Calu3 (cell line): ENCODE measurements at regions not wholly inside any gene's neighbourhood (a gene's known extent, or its start where the extent isn't known, plus 50 kb on each side); places are given as distances from the start of the nearest gene placed in this dataset.

Experiments used
- BruUV-seq: library from RNA; stranded (reverse); fragments of 400-500 nt; replicated peaks from 2 replicates; lab custom pipeline; 2021; lab: Mats Ljungman, UMichigan
- CTCF ChIA-PET: fragments of 300-600 bp; sonication (Branson Sonifier 250); formaldehyde crosslinking; loops from one replicate; lab custom pipeline; 2022; ENCODE audit warnings: antibody characterized with exemption; lab: Charles Lee
- DNase-seq: peaks from one replicate; pipeline ENCODE4 v3.0.0; 2022
- H3K27ac Mint-ChIP-seq: one replicate; pipeline ENCODE4 v1.8.0; 2022; ENCODE audit warnings: mixed read lengths; ENCODE audit not compliant: unreplicated experiment
- H3K27me3 Mint-ChIP-seq: one replicate; pipeline ENCODE4 v1.8.0; 2022; ENCODE audit warnings: mixed read lengths; ENCODE audit not compliant: unreplicated experiment
- H3K36me3 Mint-ChIP-seq: one replicate; pipeline ENCODE4 v1.8.0; 2022; ENCODE audit warnings: mild to moderate bottlenecking, moderate library complexity, mixed read lengths; ENCODE audit not compliant: insufficient read depth, unreplicated experiment
- H3K4me1 Mint-ChIP-seq: one replicate; pipeline ENCODE4 v1.8.0; 2022; ENCODE audit warnings: mild to moderate bottlenecking, low read depth, mixed read lengths; ENCODE audit not compliant: unreplicated experiment
- H3K4me3 Mint-ChIP-seq: one replicate; pipeline ENCODE4 v1.8.0; 2022; ENCODE audit warnings: mild to moderate bottlenecking, low read depth, moderate library complexity, mixed read lengths; ENCODE audit not compliant: unreplicated experiment
- H3K9me3 Mint-ChIP-seq: one replicate; pipeline ENCODE4 v1.8.0; 2022; ENCODE audit warnings: low read depth, mixed read lengths; ENCODE audit not compliant: unreplicated experiment
- intact Hi-C: fragments of 100-400 bp; cut with micrococcal nuclease; formaldehyde crosslinking; loops from one replicate; pipeline ENCODE4 v1.10.0; 2022; ENCODE audit not compliant: unreplicated experiment
- TF ChIP-seq, protein P1 (sequence below): fragments of 200-600 bp; IDR thresholded peaks from one replicate; pipeline ENCODE4 v1.8.0; 2022; ENCODE audit warnings: antibody characterized with exemption; ENCODE audit not compliant: unreplicated experiment

DNA sequence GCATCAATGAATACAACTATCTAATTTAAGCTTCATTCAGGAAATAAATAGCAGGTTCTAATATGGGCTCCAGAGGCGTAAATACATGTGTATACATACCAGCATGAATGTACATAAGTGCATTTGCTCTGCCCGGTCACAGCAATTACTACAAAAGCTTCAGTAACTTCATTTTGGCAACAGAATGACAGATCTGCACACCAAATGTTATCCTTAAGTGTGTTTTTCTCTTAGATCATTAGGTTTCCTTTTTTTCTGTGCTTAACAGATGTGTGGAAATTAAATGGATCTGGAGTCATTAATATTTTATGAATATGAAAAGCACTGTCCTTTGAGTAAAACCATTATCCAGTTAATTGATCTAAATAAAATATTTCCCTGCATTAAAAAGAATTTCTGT, 159.0 kb upstream of the MEOX2 start:
- no TSS peak for BruUV-seq
- no peak for DNase-seq
- no peak overlapping the region for H3K27ac Mint-ChIP-seq
- no peaks in the 10 kb centered on the region for H3K4me1 Mint-ChIP-seq
- H3K27me3 Mint-ChIP-seq, result no peaks in the 10 kb centered on the region
- no peak overlapping the region for H3K4me3 Mint-ChIP-seq
- TF ChIP-seq, protein P1, sequence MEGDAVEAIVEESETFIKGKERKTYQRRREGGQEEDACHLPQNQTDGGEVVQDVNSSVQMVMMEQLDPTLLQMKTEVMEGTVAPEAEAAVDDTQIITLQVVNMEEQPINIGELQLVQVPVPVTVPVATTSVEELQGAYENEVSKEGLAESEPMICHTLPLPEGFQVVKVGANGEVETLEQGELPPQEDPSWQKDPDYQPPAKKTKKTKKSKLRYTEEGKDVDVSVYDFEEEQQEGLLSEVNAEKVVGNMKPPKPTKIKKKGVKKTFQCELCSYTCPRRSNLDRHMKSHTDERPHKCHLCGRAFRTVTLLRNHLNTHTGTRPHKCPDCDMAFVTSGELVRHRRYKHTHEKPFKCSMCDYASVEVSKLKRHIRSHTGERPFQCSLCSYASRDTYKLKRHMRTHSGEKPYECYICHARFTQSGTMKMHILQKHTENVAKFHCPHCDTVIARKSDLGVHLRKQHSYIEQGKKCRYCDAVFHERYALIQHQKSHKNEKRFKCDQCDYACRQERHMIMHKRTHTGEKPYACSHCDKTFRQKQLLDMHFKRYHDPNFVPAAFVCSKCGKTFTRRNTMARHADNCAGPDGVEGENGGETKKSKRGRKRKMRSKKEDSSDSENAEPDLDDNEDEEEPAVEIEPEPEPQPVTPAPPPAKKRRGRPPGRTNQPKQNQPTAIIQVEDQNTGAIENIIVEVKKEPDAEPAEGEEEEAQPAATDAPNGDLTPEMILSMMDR, result no peak
- H3K36me3 Mint-ChIP-seq, result no peaks in the 10 kb centered on the region
- CTCF ChIA-PET, result no interaction called here
- intact Hi-C loops, result no loop called here
- H3K9me3 Mint-ChIP-seq, result no peaks in the 10 kb centered on the region

DNA sequence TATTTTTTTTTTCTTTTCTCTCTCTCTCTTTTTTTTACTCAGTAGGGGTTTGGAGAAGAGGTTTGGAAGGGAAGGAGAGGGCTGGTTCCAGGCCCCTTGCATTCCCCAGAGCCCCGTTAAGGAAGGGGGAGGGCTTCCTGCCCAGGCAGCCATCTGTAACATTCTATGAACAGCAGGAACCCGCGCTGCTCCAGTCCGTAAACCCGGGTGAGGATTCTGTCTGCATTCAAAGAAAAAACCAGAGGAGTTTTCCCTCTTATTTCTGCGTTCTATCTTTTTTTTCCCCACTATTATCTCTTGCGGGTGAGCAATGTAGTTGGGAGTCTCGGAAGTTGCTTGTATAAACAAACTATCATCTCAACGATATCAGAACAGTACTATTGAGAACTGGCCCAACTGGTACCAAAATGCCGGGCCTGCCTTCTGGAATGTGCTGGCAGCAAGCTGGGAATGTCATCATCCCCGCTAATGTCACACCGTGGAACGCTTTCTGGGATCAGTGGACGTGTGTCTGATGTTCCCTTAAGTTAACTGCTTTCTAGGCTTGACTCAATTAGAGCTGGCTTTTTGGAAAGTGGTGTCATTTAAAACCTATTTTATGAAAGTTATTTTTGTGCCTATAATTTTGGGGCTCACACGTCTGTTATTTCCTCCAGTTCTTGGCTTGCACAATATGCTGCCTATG, 153.1 kb upstream of the MEOX2 start:
- Mint-ChIP-seq H3K4me1 (no peaks in the 10 kb centered on the region), H3K4me3 (no peak overlapping the region), H3K9me3 (no peaks in the 10 kb centered on the region), H3K36me3 (no peaks in the 10 kb centered on the region), H3K27ac (no peak overlapping the region), H3K27me3 (no peaks in the 10 kb centered on the region)
- BruUV-seq, result no TSS peak
- intact Hi-C loops, result no loop called here
- TF ChIP-seq, protein P1, result no peak
- CTCF ChIA-PET, result no interaction called here
- DNase-seq, result no peak

DNA sequence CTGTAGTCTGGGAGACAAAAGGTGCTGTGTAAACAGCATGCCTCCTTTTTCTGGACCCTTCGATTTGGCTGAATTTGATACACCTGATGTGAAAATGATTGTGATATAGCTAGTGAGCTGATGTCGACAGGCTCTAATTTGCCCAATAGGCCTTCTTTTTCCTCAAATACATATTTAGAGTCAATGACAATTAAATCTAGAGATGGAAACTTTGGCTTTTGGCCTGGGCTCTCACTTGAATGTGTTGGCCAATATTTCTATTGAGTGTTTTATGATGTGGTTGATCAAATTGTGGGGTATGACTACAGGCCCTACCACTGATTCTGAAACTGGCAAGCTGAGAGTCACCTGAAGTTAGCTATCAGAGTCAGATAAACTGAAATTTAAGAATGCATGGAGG, 151.8 kb upstream of the MEOX2 start:
- H3K27me3 Mint-ChIP-seq, result no peaks in the 10 kb centered on the region
- no peak overlapping the region for H3K4me3 Mint-ChIP-seq
- no peaks in the 10 kb centered on the region for H3K36me3 Mint-ChIP-seq
- H3K27ac Mint-ChIP-seq, result no peak overlapping the region
- DNase-seq, result no peak
- intact Hi-C loops, result no loop called here
- TF ChIP-seq, protein P1, result no peak
- BruUV-seq, result no TSS peak
- H3K9me3 Mint-ChIP-seq, result no peaks in the 10 kb centered on the region
- CTCF ChIA-PET, result no interaction called here
- H3K4me1 Mint-ChIP-seq, result peaks cover 2% of the 10 kb centered on the region

DNA sequence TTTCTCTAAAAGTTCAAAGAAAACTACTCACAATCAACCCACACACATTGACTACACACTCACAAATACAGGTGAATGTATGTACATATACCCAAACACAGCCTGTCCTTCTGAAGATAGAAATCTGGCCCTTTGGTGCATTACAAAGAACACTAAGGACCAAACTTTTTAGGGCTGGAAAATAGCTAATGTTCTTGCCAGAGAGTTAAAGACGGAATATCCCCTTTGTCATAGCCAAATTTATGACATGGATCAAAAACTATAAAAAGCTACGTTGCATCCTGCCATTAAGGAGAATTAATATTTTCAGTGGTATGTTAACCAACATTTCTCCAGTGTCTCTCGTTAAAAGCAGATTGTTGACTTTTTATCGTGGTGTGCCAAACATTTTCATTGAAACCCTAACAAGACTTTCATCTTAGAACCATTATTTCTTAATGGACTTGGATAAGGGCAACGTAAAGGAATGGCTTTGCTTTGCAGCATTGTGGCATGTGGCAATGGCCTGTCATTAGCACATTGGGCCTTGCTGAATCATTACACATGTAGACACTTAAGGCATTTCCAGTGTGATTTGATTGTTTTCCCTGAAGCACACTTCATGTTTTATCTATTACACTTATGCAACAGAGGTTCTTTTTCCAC, 150.9 kb upstream of the MEOX2 start:
- no TSS peak for BruUV-seq
- no peak for DNase-seq
- no peaks in the 10 kb centered on the region for H3K9me3 Mint-ChIP-seq
- H3K36me3 Mint-ChIP-seq, result no peaks in the 10 kb centered on the region
- peaks cover 9% of the 10 kb centered on the region for H3K4me1 Mint-ChIP-seq
- intact Hi-C loops, result no loop called here
- no peak overlapping the region for H3K4me3 Mint-ChIP-seq
- H3K27ac Mint-ChIP-seq, result no peak overlapping the region
- no peaks in the 10 kb centered on the region for H3K27me3 Mint-ChIP-seq
- TF ChIP-seq, protein P1, result no peak
- CTCF ChIA-PET, result interaction anchor here (0.6 to 1.3 kb wide), 2 partner anchors 15 to 1207 kb away, joined by 4 to 8 read pairs; no protein-coding TSS in a partner anchor
